ENCODE measurements at regions not wholly inside any gene's neighbourhood (a gene's known extent, or its start where the extent isn't known, plus 50 kb on each side); places are given as distances from the start of the nearest gene placed in this dataset.

- H3K27ac ChIP-seq (replicated peaks): no peak overlapping the region
- H3K27me3 ChIP-seq (ENCODE audit: insufficient read depth, poor library complexity, severe bottlenecking): no peaks in the 10 kb centered on the region
- no peak for TF ChIP-seq POLR2AphosphoS5 (IDR thresholded peaks at IDR 0.05; ENCODE audit: low read depth)
- no peak for TF ChIP-seq SPI1 (IDR thresholded peaks at IDR 0.05; ENCODE audit: borderline replicate concordance, low read depth)
- TF ChIP-seq GABPA (IDR thresholded peaks at IDR 0.05; ENCODE audit: low read depth): no peak
- TF ChIP-seq REST (IDR thresholded peaks at IDR 0.05; ENCODE audit: insufficient replicate concordance, low read depth): no peak
- no peak for TF ChIP-seq CTCF (IDR thresholded peaks at IDR 0.05; ENCODE audit: insufficient read depth, low read length)
- H3K4me3 ChIP-seq (replicated peaks; ENCODE audit: insufficient read depth, low read length): no peak overlapping the region
- DNase-seq (ENCODE audit: low read depth in 1 of 2, low spot score in 1 of 2): no peak
Observed at GRCh38 chr7:119640326-119640725, 632.6 kb upstream of the KCND2 start.

GRCh38 chr7:119640861-119641260 is 632.1 kb upstream of the KCND2 start:
- Histone ChIP-seq H3K27ac (replicated peaks) (no peak overlapping the region), H3K27me3 (ENCODE audit: insufficient read depth, poor library complexity, severe bottlenecking) (no peaks in the 10 kb centered on the region), H3K4me3 (replicated peaks; ENCODE audit: insufficient read depth, low read length) (no peak overlapping the region)
- TF ChIP-seq SPI1 (IDR thresholded peaks at IDR 0.05; ENCODE audit: borderline replicate concordance, low read depth) (no peak), GABPA (IDR thresholded peaks at IDR 0.05; ENCODE audit: low read depth) (no peak), POLR2AphosphoS5 (IDR thresholded peaks at IDR 0.05; ENCODE audit: low read depth) (no peak), REST (IDR thresholded peaks at IDR 0.05; ENCODE audit: insufficient replicate concordance, low read depth) (no peak), CTCF (IDR thresholded peaks at IDR 0.05; ENCODE audit: insufficient read depth, low read length) (no peak)
- no peak for DNase-seq (ENCODE audit: low read depth in 1 of 2, low spot score in 1 of 2)

- DNase-seq (ENCODE audit: low read depth in 1 of 2, low spot score in 1 of 2): no peak
- no peaks in the 10 kb centered on the region for H3K27me3 ChIP-seq (ENCODE audit: insufficient read depth, poor library complexity, severe bottlenecking)
- no peak overlapping the region for H3K27ac ChIP-seq (replicated peaks)
- no peak overlapping the region for H3K4me3 ChIP-seq (replicated peaks; ENCODE audit: insufficient read depth, low read length)
- no peak for TF ChIP-seq REST (IDR thresholded peaks at IDR 0.05; ENCODE audit: insufficient replicate concordance, low read depth)
- no peak for TF ChIP-seq POLR2AphosphoS5 (IDR thresholded peaks at IDR 0.05; ENCODE audit: low read depth)
- no peak for TF ChIP-seq SPI1 (IDR thresholded peaks at IDR 0.05; ENCODE audit: borderline replicate concordance, low read depth)
- TF ChIP-seq GABPA (IDR thresholded peaks at IDR 0.05; ENCODE audit: low read depth): no peak
- no peak for TF ChIP-seq CTCF (IDR thresholded peaks at IDR 0.05; ENCODE audit: insufficient read depth, low read length)
Observed at GRCh38 chr7:119643558-119643957, 629.4 kb upstream of the KCND2 start.
